Endothelial cell of umbilical vein (primary cell): ENCODE measurements at regions not wholly inside any gene's neighbourhood (a gene's known extent, or its start where the extent isn't known, plus 50 kb on each side); places are given as distances from the start of the nearest gene placed in this dataset.

ENCODE experiments used
- BruUV-seq: library from RNA; stranded (reverse); fragments of 400-500 nt; replicated peaks from 2 replicates; lab custom pipeline; 2021; lab: Mats Ljungman, UMichigan
- CTCF ChIA-PET: fragments of 300-600, 350-600 bp; sonication (Branson Sonifier 250); formaldehyde crosslinking; loops from one replicate; lab custom pipeline; 2021; ENCODE audit warnings: antibody characterized with exemption, inconsistent platforms; lab: Charles Lee
- POLR2A ChIA-PET: fragments of 300-600, 350-600 bp; sonication (Branson Sonifier 250); formaldehyde crosslinking; loops from one replicate; lab custom pipeline; 2021; ENCODE audit warnings: antibody characterized with exemption, inconsistent platforms; lab: Charles Lee
- DNase-seq: peaks from one replicate; pipeline ENCODE4 v3.0.0-alpha.2; 2011; ENCODE audit warnings: low read depth, low spot score
- FAIRE-seq: peaks from 2 replicates; lab custom pipeline; 2011; peaks lifted over from hg19 to GRCh38; lab: Jason Lieb, UNC
- H2AFZ ChIP-seq: 2 replicates; pipeline ENCODE4 v1.6.0; 2012; ENCODE audit warnings: low read depth, low read length, control low read depth, inconsistent platforms
- H3K27ac ChIP-seq: 2 replicates; pipeline ENCODE4 v1.5.1; 2011; ENCODE audit warnings: low read depth, mild to moderate bottlenecking, control low read depth, low read length, moderate library complexity; ENCODE audit not compliant: insufficient read depth
- H3K27me3 ChIP-seq, 2 experiments: 2 replicates each; pipeline versions ENCODE4 v1.6.0 to v1.6.1; 2011; ENCODE audit warnings: low read length in 2 of 2, mixed read lengths in 1 of 2; ENCODE audit not compliant: control insufficient read depth in 2 of 2, insufficient read depth in 2 of 2
- H3K36me3 ChIP-seq, 2 experiments: 2 replicates in 1 of 2; 3 replicates in 1 of 2; pipeline ENCODE4 v1.5.1; 2011; ENCODE audit warnings: low read length in 2 of 2, mild to moderate bottlenecking in 1 of 2, moderate library complexity in 1 of 2; ENCODE audit not compliant: control insufficient read depth in 2 of 2, insufficient read depth in 2 of 2; ENCODE audit errors: extremely low read depth in 1 of 2
- H3K4me1 ChIP-seq: 3 replicates; pipeline ENCODE4 v1.5.1; 2011; ENCODE audit warnings: mild to moderate bottlenecking, low read length; ENCODE audit not compliant: control insufficient read depth, insufficient read depth; ENCODE audit errors: extremely low read depth
- H3K4me2 ChIP-seq: 2 replicates; pipeline ENCODE4 v1.6.1; 2011; ENCODE audit warnings: low read length, control low read depth, mixed read lengths; ENCODE audit not compliant: insufficient read depth
- H3K4me3 ChIP-seq, 3 experiments: fragments of 200-600 bp in 1 of 3; sonication (generic), shearing (Covaris generic) in 1 of 3; replicated peaks in 1 of 3; 2 replicates each; pipeline ENCODE4 v1.5.1; 2011 to 2016; ENCODE audit warnings: control low read depth in 3 of 3, low read length in 3 of 3, mild to moderate bottlenecking in 2 of 3, inconsistent platforms in 1 of 3, low read depth in 1 of 3, moderate library complexity in 1 of 3; ENCODE audit not compliant: insufficient read depth in 1 of 3
- H3K79me2 ChIP-seq: 2 replicates; pipeline ENCODE4 v1.6.0; 2012; ENCODE audit warnings: low read length, inconsistent platforms; ENCODE audit not compliant: control insufficient read depth, insufficient read depth
- H3K9ac ChIP-seq: replicated peaks from 2 replicates; pipeline ENCODE3; 2011; ENCODE audit warnings: low read length, control low read depth; ENCODE audit not compliant: insufficient read depth; ENCODE audit errors: extremely low read depth
- H3K9me1 ChIP-seq: replicated peaks from 3 replicates; pipeline ENCODE4 v1.6.0; 2011; ENCODE audit warnings: mild to moderate bottlenecking, low read length; ENCODE audit not compliant: control insufficient read depth, insufficient read depth; ENCODE audit errors: extremely low read depth
- H3K9me3 ChIP-seq: replicated peaks from 2 replicates; pipeline ENCODE4 v1.5.1; 2012; ENCODE audit warnings: low read length, inconsistent platforms; ENCODE audit not compliant: control insufficient read depth, insufficient read depth
- H4K20me1 ChIP-seq: replicated peaks from 2 replicates; pipeline ENCODE3; 2011; ENCODE audit warnings: mild to moderate bottlenecking, low read length; ENCODE audit not compliant: control insufficient read depth, insufficient read depth; ENCODE audit errors: extremely low read depth
- EZH2 ChIP-seq: IDR thresholded peaks from 2 replicates; pipeline ENCODE4 v1.6.1; 2012; ENCODE audit warnings: borderline replicate concordance, low read depth, mild to moderate bottlenecking, moderate library complexity, low read length, inconsistent platforms; ENCODE audit not compliant: severe bottlenecking
- JUN ChIP-seq: IDR thresholded peaks from 2 replicates; pipeline ENCODE4 v1.6.1; 2011; ENCODE audit warnings: borderline replicate concordance, low read depth; ENCODE audit not compliant: insufficient read length, insufficient read depth
- POLR2AphosphoS5 ChIP-seq: IDR thresholded peaks from 2 replicates; pipeline ENCODE4 v1.6.1; 2012; ENCODE audit warnings: low read depth, mild to moderate bottlenecking, control low read depth, low read length, moderate library complexity; ENCODE audit not compliant: insufficient read depth
- dilution Hi-C: fragments of 300-500 bp; cut with MboI; formaldehyde crosslinking; loops from one replicate; pipeline ENCODE4 v1.15.0; 2019; ENCODE audit warnings: low sequenced_read_pairs; ENCODE audit not compliant: extremely low pct_ligation_motif_present
- intact Hi-C: fragments of 100-400 bp; cut with micrococcal nuclease; formaldehyde crosslinking; loops from one replicate; pipeline ENCODE4 v1.10.0; 2022
- TF ChIP-seq, protein P1 (sequence below), 2 donors: IDR thresholded peaks; 1 replicate in 1 of 2; 2 replicates in 1 of 2; pipeline ENCODE4 v1.5.1; 2011; ENCODE audit warnings: low read length in 2 of 2, mild to moderate bottlenecking in 2 of 2, moderate library complexity in 2 of 2, control low read depth in 1 of 2, inconsistent platforms in 1 of 2, low read depth in 1 of 2; ENCODE audit not compliant: insufficient read depth in 1 of 2; ENCODE audit errors: extremely low read depth in 1 of 2
- TF ChIP-seq, protein P2 (sequence below): IDR thresholded peaks from 2 replicates; pipeline ENCODE4 v1.6.1; 2011; ENCODE audit not compliant: insufficient read depth, insufficient read length

GRCh38 chr2:15682354-15682753 is 90.7 kb downstream of the DDX1 start:
- FAIRE-seq (no peak), DNase-seq (no peak)
- Histone ChIP-seq H3K4me3 (no peak overlapping the region), H4K20me1 (no peaks in the 10 kb centered on the region), H3K4me1 (no peaks in the 10 kb centered on the region), H3K9ac (no peak overlapping the region), H3K9me3 (no peaks in the 10 kb centered on the region), H3K9me1 (no peaks in the 10 kb centered on the region), H3K27me3 (peaks cover 1 to 4% of the 10 kb centered on the region in 2 experiments), H3K36me3 (no peaks in the 10 kb centered on the region), H3K4me2 (no peak overlapping the region), H3K79me2 (no peaks in the 10 kb centered on the region), H3K27ac (no peak overlapping the region), H2AFZ (no peak overlapping the region)
- no peak for TF ChIP-seq POLR2AphosphoS5
- no peak for TF ChIP-seq EZH2
- TF ChIP-seq, protein P1, sequence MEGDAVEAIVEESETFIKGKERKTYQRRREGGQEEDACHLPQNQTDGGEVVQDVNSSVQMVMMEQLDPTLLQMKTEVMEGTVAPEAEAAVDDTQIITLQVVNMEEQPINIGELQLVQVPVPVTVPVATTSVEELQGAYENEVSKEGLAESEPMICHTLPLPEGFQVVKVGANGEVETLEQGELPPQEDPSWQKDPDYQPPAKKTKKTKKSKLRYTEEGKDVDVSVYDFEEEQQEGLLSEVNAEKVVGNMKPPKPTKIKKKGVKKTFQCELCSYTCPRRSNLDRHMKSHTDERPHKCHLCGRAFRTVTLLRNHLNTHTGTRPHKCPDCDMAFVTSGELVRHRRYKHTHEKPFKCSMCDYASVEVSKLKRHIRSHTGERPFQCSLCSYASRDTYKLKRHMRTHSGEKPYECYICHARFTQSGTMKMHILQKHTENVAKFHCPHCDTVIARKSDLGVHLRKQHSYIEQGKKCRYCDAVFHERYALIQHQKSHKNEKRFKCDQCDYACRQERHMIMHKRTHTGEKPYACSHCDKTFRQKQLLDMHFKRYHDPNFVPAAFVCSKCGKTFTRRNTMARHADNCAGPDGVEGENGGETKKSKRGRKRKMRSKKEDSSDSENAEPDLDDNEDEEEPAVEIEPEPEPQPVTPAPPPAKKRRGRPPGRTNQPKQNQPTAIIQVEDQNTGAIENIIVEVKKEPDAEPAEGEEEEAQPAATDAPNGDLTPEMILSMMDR (IDR thresholded peaks at IDR 0.05; ENCODE audit: extremely low read depth in 1 of 2, insufficient read depth in 1 of 2, low read depth in 1 of 2, low read length in 2 of 2) = no peak
- no peak for TF ChIP-seq JUN
- TF ChIP-seq, protein P2, sequence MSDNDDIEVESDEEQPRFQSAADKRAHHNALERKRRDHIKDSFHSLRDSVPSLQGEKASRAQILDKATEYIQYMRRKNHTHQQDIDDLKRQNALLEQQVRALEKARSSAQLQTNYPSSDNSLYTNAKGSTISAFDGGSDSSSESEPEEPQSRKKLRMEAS = no peak
- intact Hi-C loops (no loop called here), dilution Hi-C loops (no loop called here)
- CTCF ChIA-PET = interaction anchor here (0.9 kb wide), 1 partner anchor 20 kb away, joined by 3 read pairs; no protein-coding TSS in a partner anchor
- POLR2A ChIA-PET = no interaction called here
- BruUV-seq = no TSS peak
